ENCODE measurements at regions not wholly inside any gene's neighbourhood (a gene's known extent, or its start where the extent isn't known, plus 50 kb on each side); places are given as distances from the start of the nearest gene placed in this dataset.

DNA sequence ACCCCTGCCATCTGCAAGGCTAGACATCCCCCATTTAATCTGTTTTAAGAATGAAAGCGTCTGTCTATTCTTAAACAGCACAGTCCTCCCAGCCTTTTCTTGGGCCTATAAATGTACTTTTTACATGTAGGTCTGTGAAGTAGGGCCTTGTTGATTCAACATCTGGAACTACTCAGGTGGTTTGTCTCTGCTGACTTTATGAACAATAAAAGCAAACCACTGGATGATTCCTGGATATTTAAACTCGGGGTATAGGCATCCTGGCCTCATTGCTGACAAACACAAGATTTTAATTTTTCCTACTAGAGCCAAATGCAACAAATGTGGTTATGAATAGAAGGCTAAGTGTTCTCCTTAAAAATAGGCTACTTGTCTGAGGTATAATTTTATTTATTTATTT lies 198.3 kb downstream of the WDR11 start:
- H3K27me3 ChIP-seq (replicated peaks; ENCODE audit: control insufficient read depth, insufficient read depth, low read length), result no peaks in the 10 kb centered on the region

DNA sequence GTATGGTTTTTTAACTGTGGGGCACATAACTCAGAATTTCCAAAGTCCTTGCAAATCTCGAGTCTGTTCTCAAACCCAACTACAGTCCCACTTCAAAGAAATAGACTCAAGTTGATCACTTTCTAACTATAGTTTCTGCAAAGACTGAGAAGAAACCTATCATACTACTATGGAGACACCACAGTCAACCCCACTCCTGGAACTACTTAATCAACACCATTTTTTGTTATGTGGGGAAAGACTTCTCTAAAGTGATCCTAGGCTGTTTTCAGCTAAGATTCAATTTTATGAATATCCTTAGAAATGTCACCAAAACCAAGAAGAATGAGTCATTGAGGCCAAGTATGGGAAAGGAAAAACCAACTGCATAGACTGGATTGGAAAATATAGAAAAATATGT lies 198.8 kb downstream of the WDR11 start:
- Histone ChIP-seq H3K4me3 (ENCODE audit: low read depth, low read length) (no peak overlapping the region), H3K27me3 (replicated peaks; ENCODE audit: control insufficient read depth, insufficient read depth, low read length) (no peaks in the 10 kb centered on the region), H3K4me1 (peaks cover 6% of the 10 kb centered on the region), H3K9me3 (no peaks in the 10 kb centered on the region), H3K36me3 (ENCODE audit: control insufficient read depth, insufficient read depth, low read length) (no peaks in the 10 kb centered on the region; the same call in 1 of the 2 replicates)
- Mint-ChIP-seq H3K9me3 (ENCODE audit: unreplicated experiment) (peaks cover 19% of the 10 kb centered on the region), H3K4me3 (ENCODE audit: unreplicated experiment) (no peak overlapping the region), H3K27ac (ENCODE audit: unreplicated experiment) (no peak overlapping the region), H3K4me1 (ENCODE audit: low read depth, unreplicated experiment) (no peaks in the 10 kb centered on the region), H3K27me3 (ENCODE audit: insufficient read depth, unreplicated experiment) (no peaks in the 10 kb centered on the region), H3K36me3 (ENCODE audit: insufficient read depth, unreplicated experiment) (no peaks in the 10 kb centered on the region)
- CTCF ChIA-PET, result no interaction called here
- no peak for DNase-seq
- TF ChIP-seq, protein P1, sequence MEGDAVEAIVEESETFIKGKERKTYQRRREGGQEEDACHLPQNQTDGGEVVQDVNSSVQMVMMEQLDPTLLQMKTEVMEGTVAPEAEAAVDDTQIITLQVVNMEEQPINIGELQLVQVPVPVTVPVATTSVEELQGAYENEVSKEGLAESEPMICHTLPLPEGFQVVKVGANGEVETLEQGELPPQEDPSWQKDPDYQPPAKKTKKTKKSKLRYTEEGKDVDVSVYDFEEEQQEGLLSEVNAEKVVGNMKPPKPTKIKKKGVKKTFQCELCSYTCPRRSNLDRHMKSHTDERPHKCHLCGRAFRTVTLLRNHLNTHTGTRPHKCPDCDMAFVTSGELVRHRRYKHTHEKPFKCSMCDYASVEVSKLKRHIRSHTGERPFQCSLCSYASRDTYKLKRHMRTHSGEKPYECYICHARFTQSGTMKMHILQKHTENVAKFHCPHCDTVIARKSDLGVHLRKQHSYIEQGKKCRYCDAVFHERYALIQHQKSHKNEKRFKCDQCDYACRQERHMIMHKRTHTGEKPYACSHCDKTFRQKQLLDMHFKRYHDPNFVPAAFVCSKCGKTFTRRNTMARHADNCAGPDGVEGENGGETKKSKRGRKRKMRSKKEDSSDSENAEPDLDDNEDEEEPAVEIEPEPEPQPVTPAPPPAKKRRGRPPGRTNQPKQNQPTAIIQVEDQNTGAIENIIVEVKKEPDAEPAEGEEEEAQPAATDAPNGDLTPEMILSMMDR (IDR thresholded peaks at IDR 0.05; ENCODE audit: insufficient read depth in 1 of 2, low read depth in 1 of 2, low read length in 1 of 2, severe bottlenecking in 1 of 2, unreplicated experiment in 1 of 2), result no peak
- POLR2A ChIA-PET, result no interaction called here
- intact Hi-C loops (cut with micrococcal nuclease; ENCODE audit: unreplicated experiment), result no loop called here
- no TSS peak for BruUV-seq (replicated peaks)

More for the DNA sequence above, 198.3 kb downstream of the WDR11 start:
- peaks cover 19% of the 10 kb centered on the region for H3K9me3 Mint-ChIP-seq (ENCODE audit: unreplicated experiment)
- POLR2A ChIA-PET, result no interaction called here
- peaks cover 6% of the 10 kb centered on the region for H3K4me1 ChIP-seq
- no TSS peak for BruUV-seq (replicated peaks)
- H3K27me3 Mint-ChIP-seq (ENCODE audit: insufficient read depth, unreplicated experiment), result no peaks in the 10 kb centered on the region
- intact Hi-C loops (cut with micrococcal nuclease; ENCODE audit: unreplicated experiment), result no loop called here
- H3K4me3 Mint-ChIP-seq (ENCODE audit: unreplicated experiment), result no peak overlapping the region
- H3K4me1 Mint-ChIP-seq (ENCODE audit: low read depth, unreplicated experiment), result no peaks in the 10 kb centered on the region
- H3K9me3 ChIP-seq, result no peaks in the 10 kb centered on the region
- H3K27ac Mint-ChIP-seq (ENCODE audit: unreplicated experiment), result no peak overlapping the region
- CTCF ChIA-PET, result no interaction called here
- H3K36me3 Mint-ChIP-seq (ENCODE audit: insufficient read depth, unreplicated experiment), result no peaks in the 10 kb centered on the region
- TF ChIP-seq, protein P1 (IDR thresholded peaks at IDR 0.05; ENCODE audit: insufficient read depth in 1 of 2, low read depth in 1 of 2, low read length in 1 of 2, severe bottlenecking in 1 of 2, unreplicated experiment in 1 of 2), result no peak
- no peak overlapping the region for H3K4me3 ChIP-seq (ENCODE audit: low read depth, low read length)
- DNase-seq, result no peak
- H3K36me3 ChIP-seq (ENCODE audit: control insufficient read depth, insufficient read depth, low read length), result no peaks in the 10 kb centered on the region; the same call in 1 of the 2 replicates

DNA sequence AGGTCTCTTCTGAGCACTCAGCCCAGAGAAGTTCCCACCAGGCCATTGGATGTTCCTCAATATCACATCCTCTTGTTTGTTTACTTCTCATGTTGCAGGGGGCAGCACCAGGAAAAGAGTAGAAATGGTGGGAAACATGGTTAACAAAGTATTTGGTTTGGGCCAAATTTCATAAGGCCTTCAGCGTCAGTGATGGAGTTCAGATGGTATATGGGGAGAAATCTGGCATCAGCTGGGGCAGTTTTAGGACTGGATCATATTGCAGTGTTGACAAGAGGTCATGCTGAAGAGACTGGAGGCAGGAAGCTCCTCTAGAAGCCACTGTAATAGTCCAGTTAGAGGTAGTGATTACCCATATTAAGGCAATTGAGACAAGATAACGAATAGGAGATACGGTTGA lies 200.0 kb downstream of the WDR11 start:
- no peaks in the 10 kb centered on the region for H3K36me3 Mint-ChIP-seq (ENCODE audit: insufficient read depth, unreplicated experiment)
- H3K4me3 Mint-ChIP-seq (ENCODE audit: unreplicated experiment), result no peak overlapping the region
- peaks cover 19% of the 10 kb centered on the region for H3K9me3 Mint-ChIP-seq (ENCODE audit: unreplicated experiment)
- H3K27ac Mint-ChIP-seq (ENCODE audit: unreplicated experiment), result no peak overlapping the region
- H3K27me3 ChIP-seq (replicated peaks; ENCODE audit: control insufficient read depth, insufficient read depth, low read length), result no peaks in the 10 kb centered on the region
- H3K9me3 ChIP-seq, result no peaks in the 10 kb centered on the region
- BruUV-seq (replicated peaks), result no TSS peak
- TF ChIP-seq, protein P1 (IDR thresholded peaks at IDR 0.05; ENCODE audit: insufficient read depth in 1 of 2, low read depth in 1 of 2, low read length in 1 of 2, severe bottlenecking in 1 of 2, unreplicated experiment in 1 of 2), result no peak
- intact Hi-C loops (cut with micrococcal nuclease; ENCODE audit: unreplicated experiment), result no loop called here
- peaks cover 6% of the 10 kb centered on the region for H3K4me1 ChIP-seq
- ChIA-PET POLR2A (no interaction called here), CTCF (no interaction called here)
- H3K4me1 Mint-ChIP-seq (ENCODE audit: low read depth, unreplicated experiment), result no peaks in the 10 kb centered on the region
- no peak for DNase-seq
- no peak overlapping the region for H3K4me3 ChIP-seq (ENCODE audit: low read depth, low read length)
- H3K36me3 ChIP-seq (ENCODE audit: control insufficient read depth, insufficient read depth, low read length), result no peaks in the 10 kb centered on the region; the same call in 1 of the 2 replicates
- H3K27me3 Mint-ChIP-seq (ENCODE audit: insufficient read depth, unreplicated experiment), result no peaks in the 10 kb centered on the region
